GM18909 (cell line): ENCODE measurements at regions not wholly inside any gene's neighbourhood (a gene's known extent, or its start where the extent isn't known, plus 50 kb on each side); places are given as distances from the start of the nearest gene placed in this dataset.

Experiments used
- ATAC-seq: cut with Tn5 transposase; IDR thresholded peaks from one replicate; pipeline ENCODE4 v1.9.1; 2021; ENCODE audit warnings: mild to moderate bottlenecking; ENCODE audit not compliant: unreplicated experiment, poor library complexity

- ATAC-seq, result no peak
Observed at GRCh38 chr7:12879139-12879538, 191.7 kb downstream of the ARL4A start.

DNA sequence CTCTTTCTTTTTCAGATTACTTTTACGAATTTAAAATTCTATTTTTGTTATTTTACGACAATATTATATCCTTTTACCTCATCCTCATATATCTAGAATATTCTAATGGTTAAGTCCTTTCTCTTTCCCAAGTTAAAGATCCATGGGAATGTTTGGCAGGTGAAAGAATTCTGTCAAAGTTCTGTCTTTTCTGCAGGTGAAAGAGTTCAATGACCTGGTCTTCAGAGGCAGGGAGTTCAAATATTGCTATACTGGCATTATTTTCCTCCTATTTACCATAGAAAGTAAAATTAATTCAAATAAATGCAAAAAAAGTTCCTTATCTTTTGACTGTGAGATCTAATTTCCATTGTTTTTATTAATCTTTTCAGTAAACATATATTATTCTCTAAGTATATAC lies 194.3 kb downstream of the ARL4A start:
- no peak for ATAC-seq

GRCh38 chr7:12882710-12883109 lies 195.3 kb downstream of the ARL4A start:
- no peak for ATAC-seq

DNA sequence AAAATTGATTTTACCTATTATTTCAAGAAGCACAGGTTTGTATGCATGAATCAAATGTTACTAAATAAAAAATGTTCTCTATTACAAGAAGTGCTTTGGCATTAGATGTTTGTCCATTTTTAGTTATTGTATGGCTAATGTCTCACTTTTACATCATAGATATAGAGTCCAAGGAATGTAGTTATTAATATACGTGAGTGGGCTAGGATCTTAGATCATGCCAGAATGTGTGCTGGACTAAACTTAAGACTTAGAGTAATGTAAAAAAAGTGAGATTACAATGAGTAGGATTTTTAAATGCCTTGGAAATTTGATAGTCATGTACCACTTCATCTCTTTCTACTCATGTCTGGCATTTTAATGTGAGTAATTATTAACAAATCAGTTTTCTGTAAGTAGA lies 196.6 kb downstream of the ARL4A start:
- ATAC-seq, result no peak

DNA sequence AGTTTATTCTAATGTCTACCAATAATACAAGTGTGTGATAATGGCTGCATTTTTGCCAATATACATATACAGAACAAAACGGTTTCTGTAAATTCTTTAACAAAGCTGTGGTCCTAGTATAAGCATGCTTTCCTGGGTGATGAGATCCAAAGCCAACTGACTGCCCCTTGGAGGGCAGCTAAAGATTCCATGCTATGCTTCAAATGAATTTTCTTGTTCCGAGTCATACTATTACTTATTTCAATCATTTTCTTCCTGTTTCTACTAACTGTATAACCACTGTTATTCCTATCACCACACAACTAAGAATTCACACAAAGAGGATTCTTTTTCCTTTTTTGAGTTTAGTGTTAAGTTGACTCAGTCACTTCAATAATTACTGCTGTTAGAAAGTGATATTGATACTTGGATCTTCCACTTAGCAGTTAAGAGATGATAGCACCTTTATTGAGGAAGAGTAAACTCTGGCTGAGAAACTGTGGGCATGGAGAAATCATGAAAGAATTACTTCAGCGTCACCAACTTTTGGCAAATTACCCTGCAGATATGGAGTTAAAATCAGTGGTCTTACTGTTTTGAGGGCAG lies 197.5 kb downstream of the ARL4A start:
- ATAC-seq, result no peak

- ATAC-seq, result no peak
Observed at GRCh38 chr7:12888717-12889116, 201.3 kb downstream of the ARL4A start.

DNA sequence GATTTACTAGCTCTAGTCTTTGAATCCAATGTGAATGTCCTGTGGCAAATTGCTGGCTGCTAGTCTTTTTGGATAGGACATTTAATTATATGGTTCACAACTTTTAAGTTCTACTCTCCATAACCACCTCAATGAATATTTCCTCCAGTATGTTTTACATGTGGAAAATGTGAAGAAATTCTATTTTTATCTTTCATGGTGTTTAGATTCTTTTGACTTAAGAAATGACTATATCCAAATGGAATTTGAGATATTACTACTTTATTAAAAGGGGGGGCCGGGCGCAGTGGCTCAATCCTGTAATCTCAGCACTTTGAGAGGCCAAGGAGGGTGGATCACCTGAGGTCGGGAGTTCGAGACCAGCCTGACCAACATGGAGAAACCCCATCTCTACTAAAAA lies 202.0 kb downstream of the ARL4A start:
- ATAC-seq, result no peak

GRCh38 chr7:12890586-12890985 lies 203.2 kb downstream of the ARL4A start:
- ATAC-seq, result no peak

DNA sequence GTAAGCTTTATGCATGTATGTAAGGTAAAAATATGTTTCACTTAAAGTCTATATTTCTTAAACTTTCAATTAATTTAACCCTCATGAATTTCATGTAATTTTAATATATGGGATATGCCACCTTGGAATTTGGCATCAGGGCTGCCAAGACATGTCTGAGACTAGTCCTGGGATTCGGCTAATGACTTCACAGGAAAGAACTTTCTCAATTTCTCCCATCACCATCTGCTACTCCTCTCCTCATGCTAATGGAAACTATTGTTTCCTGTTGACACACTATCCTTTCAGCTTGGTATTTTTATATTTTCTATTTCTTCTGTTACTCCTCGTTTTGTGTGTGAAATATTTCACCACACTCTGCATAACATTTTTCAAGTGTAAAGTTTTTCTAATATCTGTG lies 205.9 kb downstream of the ARL4A start:
- ATAC-seq, result no peak

GRCh38 chr7:12895296-12895695 lies 207.9 kb downstream of the ARL4A start:
- no peak for ATAC-seq

DNA sequence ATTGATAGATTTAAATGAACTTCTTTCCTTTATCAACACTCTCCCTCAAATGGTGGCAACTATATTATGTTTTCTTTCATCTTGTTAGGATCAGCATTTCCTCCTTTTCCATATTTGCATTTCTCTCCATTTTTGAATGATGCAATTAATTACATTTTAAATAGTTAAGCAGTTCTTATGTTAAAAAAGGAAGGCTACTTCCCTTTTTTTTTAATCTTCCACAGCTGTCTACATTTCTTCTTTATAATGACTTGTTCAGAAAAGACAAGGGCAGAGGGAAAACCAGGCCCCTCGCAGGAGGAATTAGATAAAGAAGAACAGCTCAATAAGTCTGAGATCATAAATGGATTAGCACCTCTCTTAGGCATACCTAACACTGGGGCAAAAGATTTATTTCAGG lies 208.9 kb downstream of the ARL4A start:
- ATAC-seq, result no peak

DNA sequence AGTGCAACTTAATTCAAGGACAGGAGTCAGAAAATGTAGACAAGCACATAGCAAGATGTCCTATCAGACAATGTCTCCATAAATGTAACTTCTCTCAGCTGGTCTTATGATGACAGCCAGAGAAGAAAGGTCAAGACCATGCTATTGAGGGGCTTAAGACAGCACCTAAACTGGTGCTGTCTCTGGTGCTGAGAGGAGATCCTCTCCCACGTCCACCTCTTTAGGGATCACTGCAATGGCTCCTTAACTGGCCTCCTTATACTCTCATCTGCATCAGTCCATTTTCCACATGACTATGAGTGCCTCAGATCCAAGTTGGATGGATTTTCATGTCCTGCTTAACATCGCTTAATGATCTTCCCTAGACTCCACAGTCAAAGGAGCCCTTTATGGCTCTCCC lies 210.6 kb downstream of the ARL4A start:
- ATAC-seq, result no peak

GRCh38 chr7:12898620-12899019 lies 211.2 kb downstream of the ARL4A start:
- no peak for ATAC-seq

DNA sequence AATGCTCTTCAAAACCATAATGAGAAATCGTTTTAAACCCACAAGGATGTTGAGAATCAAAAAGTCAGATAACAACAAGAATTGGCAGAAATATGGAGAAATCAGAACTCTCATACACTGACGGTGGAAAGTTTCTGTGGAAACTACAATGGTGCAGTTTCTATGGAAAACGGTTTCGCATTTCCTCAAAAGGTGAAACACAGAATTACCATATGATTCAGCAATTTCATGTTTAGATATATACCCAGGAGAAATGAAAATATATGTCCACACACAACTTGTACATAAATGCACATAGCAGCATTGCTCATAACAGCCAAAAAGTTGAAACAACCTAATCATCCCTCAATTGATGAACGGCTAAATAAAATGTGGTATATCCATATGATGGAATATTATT lies 218.2 kb downstream of the ARL4A start:
- ATAC-seq, result no peak

- ATAC-seq, result no peak
Observed at GRCh38 chr7:12907774-12908173, 220.3 kb downstream of the ARL4A start.

DNA sequence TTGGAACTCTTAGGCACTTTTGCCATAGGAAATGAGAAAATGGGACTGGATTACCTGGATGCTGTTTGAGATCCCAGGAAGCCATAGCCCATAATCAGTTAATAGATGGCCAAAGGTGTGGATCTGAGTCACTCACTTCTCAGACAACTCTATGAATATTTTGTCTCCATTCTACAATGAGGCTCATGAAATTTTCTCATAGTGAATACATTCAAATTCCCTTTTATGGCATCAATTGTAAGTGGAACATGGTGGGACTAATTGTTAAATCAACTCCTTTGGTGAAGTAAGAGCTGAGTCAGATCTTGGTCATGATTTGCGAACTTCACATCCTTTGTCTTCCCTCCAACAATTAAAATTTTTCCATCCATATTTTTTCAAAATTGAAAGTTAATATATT lies 222.1 kb downstream of the ARL4A start:
- no peak for ATAC-seq

GRCh38 chr7:12911053-12911452 lies 223.6 kb downstream of the ARL4A start:
- ATAC-seq, result no peak

DNA sequence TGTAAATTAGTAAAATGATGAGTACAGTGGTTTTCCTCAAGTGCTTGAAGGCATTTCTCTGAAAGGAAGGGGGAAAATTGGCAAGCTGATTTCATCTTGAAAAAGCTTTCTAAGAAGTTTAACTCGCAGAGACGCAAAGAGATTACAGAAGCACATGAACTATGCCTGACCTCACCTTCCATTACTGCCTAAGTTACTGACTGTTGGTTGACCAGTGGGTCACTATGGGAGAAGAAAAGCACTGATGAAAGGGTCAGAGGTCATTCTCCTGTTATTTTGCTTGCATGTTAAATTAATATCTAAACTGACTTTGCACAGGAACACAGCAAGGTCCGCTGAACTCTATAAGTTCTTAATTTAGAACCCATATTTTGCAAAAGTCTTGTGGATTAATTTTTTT lies 225.6 kb downstream of the ARL4A start:
- no peak for ATAC-seq

DNA sequence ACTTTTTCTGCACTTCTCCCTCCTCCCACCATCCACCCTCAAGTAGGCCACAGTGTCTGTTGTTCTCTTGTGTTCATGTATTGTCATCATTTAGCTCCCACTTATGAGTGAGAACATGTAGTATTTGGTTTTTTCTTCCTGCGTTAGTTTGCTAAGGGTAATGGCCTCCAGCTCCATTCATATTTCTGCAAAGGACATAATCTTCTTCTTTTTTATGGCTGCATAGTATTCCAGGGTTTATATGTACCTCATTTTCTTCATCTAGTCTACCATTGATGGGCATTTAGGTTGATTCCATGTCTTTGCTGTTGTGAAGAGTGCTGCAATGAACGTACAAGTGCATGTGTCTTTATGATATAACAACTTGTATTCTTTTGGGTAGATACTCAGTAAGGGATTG lies 230.4 kb downstream of the ARL4A start:
- no peak for ATAC-seq

- ATAC-seq, result no peak
Observed at GRCh38 chr7:12921751-12922345, 234.4 kb downstream of the ARL4A start.

DNA sequence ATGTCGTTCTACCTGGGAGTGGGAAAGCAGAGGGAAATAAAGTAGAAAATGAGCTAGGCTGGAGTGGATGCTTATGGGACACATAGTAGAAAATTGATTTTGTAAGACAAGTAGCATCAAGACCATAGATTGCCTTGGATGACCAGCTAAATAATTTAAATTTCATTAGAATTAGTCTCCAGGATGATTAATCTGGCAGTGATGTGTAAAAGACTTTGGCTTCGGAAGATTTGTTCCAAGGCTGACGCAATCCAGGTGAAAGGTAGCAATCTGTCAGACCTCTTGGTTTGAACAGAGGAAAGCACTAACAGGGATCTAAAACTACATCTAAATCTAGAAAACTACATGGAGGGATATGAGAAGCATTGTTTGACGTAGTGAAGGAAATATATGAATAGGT lies 236.5 kb downstream of the ARL4A start:
- ATAC-seq, result no peak

DNA sequence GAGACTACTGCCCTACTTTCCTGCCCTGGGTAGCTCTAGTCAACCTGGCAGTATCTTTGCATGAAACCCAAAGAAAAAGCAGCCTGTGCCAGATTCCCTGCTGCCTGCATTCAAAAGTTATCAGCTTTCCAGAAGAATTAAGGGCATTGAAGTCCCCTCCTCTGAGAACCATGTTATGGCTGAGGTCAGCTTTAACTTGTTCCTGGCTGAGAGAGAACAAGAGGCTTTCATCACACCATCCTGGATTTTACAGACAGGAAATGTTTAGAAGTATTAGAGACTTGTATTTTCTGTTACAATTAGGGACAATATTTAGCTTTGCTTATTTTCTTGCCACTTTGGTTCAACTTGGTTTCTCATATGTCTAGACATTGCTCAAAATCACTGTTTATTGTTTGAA lies 238.8 kb downstream of the ARL4A start:
- ATAC-seq, result no peak
